Neural cell (in vitro differentiated cells): ENCODE measurements at regions not wholly inside any gene's neighbourhood (a gene's known extent, or its start where the extent isn't known, plus 50 kb on each side); places are given as distances from the start of the nearest gene placed in this dataset.

Source experiments
- H2AFZ ChIP-seq: fragments of 200-600, 300-800 bp; sonication (generic), shearing (Covaris generic); 2 replicates; pipeline ENCODE4 v1.6.0; 2014; ENCODE audit warnings: low read depth, mild to moderate bottlenecking, antibody characterized with exemption, low read length, moderate library complexity
- H3F3A ChIP-seq: fragments of 200-600 bp; shearing (Covaris generic); 2 replicates; pipeline ENCODE4 v1.6.1; 2016; ENCODE audit warnings: mild to moderate bottlenecking, moderate library complexity, mixed read lengths, antibody characterized with exemption, low read length; ENCODE audit not compliant: insufficient read depth, poor library complexity, severe bottlenecking
- H3K27ac ChIP-seq: fragments of 200-600, 300-800 bp; sonication (generic), shearing (Covaris generic); 2 replicates; pipeline ENCODE4 v1.5.1; 2014; ENCODE audit warnings: mild to moderate bottlenecking, low read length, moderate library complexity
- H3K27me3 ChIP-seq: fragments of 300-800, 200-600 bp; sonication (generic), shearing (Covaris generic); 2 replicates; pipeline ENCODE4 v1.6.0; 2014; ENCODE audit warnings: mild to moderate bottlenecking, low read depth, low read length, moderate library complexity; ENCODE audit not compliant: insufficient read depth
- H3K36me3 ChIP-seq: fragments of 300-800, 200-600 bp; sonication (generic), shearing (Covaris generic); 2 replicates; pipeline ENCODE4 v1.5.1; 2014; ENCODE audit warnings: mild to moderate bottlenecking, antibody characterized with exemption, low read length, moderate library complexity; ENCODE audit not compliant: insufficient read depth
- H3K4me2 ChIP-seq: fragments of 300-800, 200-600 bp; sonication (generic), shearing (Covaris generic); 2 replicates; pipeline ENCODE4 v1.6.0; 2014; ENCODE audit warnings: mild to moderate bottlenecking, low read length
- H3K4me3 ChIP-seq: fragments of 300-800, 200-600 bp; sonication (generic), shearing (Covaris generic); 2 replicates; pipeline ENCODE4 v1.5.1; 2014; ENCODE audit warnings: mild to moderate bottlenecking, low read length, moderate library complexity
- H3K79me2 ChIP-seq: fragments of 200-600 bp; shearing (Covaris generic); replicated peaks from 2 replicates; pipeline ENCODE4 v1.6.0; 2014; ENCODE audit warnings: mild to moderate bottlenecking, low read length, moderate library complexity; ENCODE audit not compliant: insufficient read depth
- H3K9ac ChIP-seq: fragments of 300-800, 200-600 bp; sonication (generic), shearing (Covaris generic); 2 replicates; pipeline ENCODE4 v1.6.1; 2016; ENCODE audit warnings: mild to moderate bottlenecking, low read length, mixed read lengths
- H3K9me2 ChIP-seq: fragments of 200-600 bp; shearing (Covaris generic); 2 replicates; pipeline ENCODE4 v1.6.1; 2016; ENCODE audit warnings: mild to moderate bottlenecking, low read length, mixed read lengths; ENCODE audit not compliant: insufficient read depth
- H3K9me3 ChIP-seq: fragments of 200-600, 300-800 bp; sonication (generic), shearing (Covaris generic); 2 replicates; pipeline ENCODE4 v1.6.1; 2016; ENCODE audit warnings: mild to moderate bottlenecking, mixed run types, low read length, moderate library complexity, mixed read lengths
- H4K20me1 ChIP-seq: fragments of 200-600 bp; shearing (Covaris generic); 2 replicates; pipeline ENCODE4 v1.6.1; 2016; ENCODE audit warnings: mild to moderate bottlenecking, mixed run types; ENCODE audit not compliant: insufficient read depth
- CTCF ChIP-seq: fragments of 450-650 bp; IDR thresholded peaks from 2 replicates; pipeline ENCODE4 v1.5.1; 2014; ENCODE audit warnings: antibody characterized with exemption, mild to moderate bottlenecking, moderate library complexity; ENCODE audit not compliant: poor library complexity, severe bottlenecking
- EP300 ChIP-seq: fragments of 450-650 bp; conservative IDR thresholded peaks from 2 replicates; pipeline ENCODE4 v1.6.1; 2014; ENCODE audit warnings: antibody characterized with exemption, mild to moderate bottlenecking, moderate library complexity; ENCODE audit not compliant: poor library complexity, severe bottlenecking
- EZH2 ChIP-seq: fragments of 200-600, 300-800 bp; shearing (Covaris generic), sonication (generic); IDR thresholded peaks from 2 replicates; pipeline ENCODE4 v1.6.1; 2014; ENCODE audit warnings: antibody characterized with exemption, low read length, borderline replicate concordance, mild to moderate bottlenecking; ENCODE audit not compliant: insufficient read depth, poor library complexity, severe bottlenecking
- MXI1 ChIP-seq: fragments of 450-650 bp; conservative IDR thresholded peaks from 2 replicates; pipeline ENCODE4 v1.6.1; 2014; ENCODE audit warnings: antibody characterized with exemption, mild to moderate bottlenecking; ENCODE audit not compliant: poor library complexity, severe bottlenecking
- POLR2AphosphoS5 ChIP-seq: IDR thresholded peaks from 2 replicates; pipeline ENCODE4 v1.6.1; 2012
- RAD21 ChIP-seq: fragments of 450-650 bp; conservative IDR thresholded peaks from 2 replicates; pipeline ENCODE4 v1.6.1; 2014; ENCODE audit warnings: antibody characterized with exemption, mild to moderate bottlenecking, moderate library complexity
- REST ChIP-seq: IDR thresholded peaks from 2 replicates; pipeline ENCODE4 v1.6.1; 2012; ENCODE audit warnings: borderline replicate concordance
- SMC3 ChIP-seq: fragments of 450-650 bp; conservative IDR thresholded peaks from 2 replicates; pipeline ENCODE4 v1.6.1; 2014; ENCODE audit warnings: antibody characterized with exemption, mild to moderate bottlenecking, moderate library complexity; ENCODE audit not compliant: poor library complexity
- TAF1 ChIP-seq: IDR thresholded peaks from 2 replicates; pipeline ENCODE4 v1.6.1; 2012; ENCODE audit warnings: low read depth

- Histone ChIP-seq H3K4me3 (no peak overlapping the region), H2AFZ (no peak overlapping the region), H3K4me2 (peak overlapping the region; percentile 28), H3K36me3 (no peaks in the 10 kb centered on the region), H3K9me3 (no peaks in the 10 kb centered on the region), H3K9me2 (no peaks in the 10 kb centered on the region), H3K79me2 (no peaks in the 10 kb centered on the region), H3K9ac (no peak overlapping the region), H3K27ac (no peak overlapping the region), H3K27me3 (no peaks in the 10 kb centered on the region), H4K20me1 (no peaks in the 10 kb centered on the region), H3F3A (no peaks in the 10 kb centered on the region)
- TF ChIP-seq EP300 (peak; percentile 88), SMC3 (no peak), TAF1 (no peak), CTCF (no peak), POLR2AphosphoS5 (peak; percentile 67), REST (peak; percentile 81), EZH2 (no peak), RAD21 (no peak)
Measured at GRCh38 chr10:28965937-28966336, 288.6 kb downstream of the BAMBI start.

GRCh38 chr10:28967031-28967430, 289.7 kb downstream of the BAMBI start:
- H4K20me1 ChIP-seq, result no peaks in the 10 kb centered on the region
- TF ChIP-seq RAD21 (no peak), TAF1 (no peak), REST (no peak), MXI1 (no peak), SMC3 (no peak), EP300 (no peak), CTCF (no peak), POLR2AphosphoS5 (no peak), EZH2 (no peak)
- H3K79me2 ChIP-seq, result no peaks in the 10 kb centered on the region
- no peak overlapping the region for H3K9ac ChIP-seq
- no peak overlapping the region for H3K4me2 ChIP-seq
- H3K4me3 ChIP-seq, result no peak overlapping the region
- no peaks in the 10 kb centered on the region for H3F3A ChIP-seq
- no peaks in the 10 kb centered on the region for H3K9me3 ChIP-seq
- H3K36me3 ChIP-seq, result no peaks in the 10 kb centered on the region
- H3K27ac ChIP-seq, result no peak overlapping the region
- no peaks in the 10 kb centered on the region for H3K27me3 ChIP-seq
- no peaks in the 10 kb centered on the region for H3K9me2 ChIP-seq
- H2AFZ ChIP-seq, result no peak overlapping the region
